Activated CD8-positive, alpha-beta T cell treated with anti-CD3 and anti-CD28 coated beads, Interleukin-2, amount 10 ng/mL, durations not matched to agents 7 days and 5 days (primary cell): ENCODE measurements at regions not wholly inside any gene's neighbourhood (a gene's known extent, or its start where the extent isn't known, plus 50 kb on each side); places are given as distances from the start of the nearest gene placed in this dataset.

Experiments used
- ATAC-seq: fragments of 150-1000 bp; cut with Tn5 transposase; one replicate; pipeline ENCODE4 v1.10.0; 2021; ENCODE audit warnings: moderate library complexity
- CTCF ChIA-PET: fragments of 350-600 bp; sonication (Branson Sonifier 250); formaldehyde crosslinking; loops from one replicate; lab custom pipeline; 2021; ENCODE audit warnings: antibody characterized with exemption; lab: Charles Lee
- POLR2A ChIA-PET: fragments of 350-600 bp; sonication (Branson Sonifier 250); formaldehyde crosslinking; loops from one replicate; lab custom pipeline; 2021; ENCODE audit warnings: antibody characterized with exemption; lab: Charles Lee
- DNase-seq: peaks from one replicate; pipeline ENCODE4 v3.0.0-alpha.2; 2020
- H3K27ac Mint-ChIP-seq: one replicate; pipeline ENCODE4 v1.8.0; 2021; ENCODE audit warnings: mild to moderate bottlenecking, mixed read lengths
- H3K27me3 Mint-ChIP-seq: one replicate; pipeline ENCODE4 v1.8.0; 2021; ENCODE audit warnings: low read depth, mixed read lengths
- H3K36me3 Mint-ChIP-seq: one replicate; pipeline ENCODE4 v1.8.0; 2021; ENCODE audit warnings: low read depth, mixed read lengths
- H3K4me1 Mint-ChIP-seq: one replicate; pipeline ENCODE4 v1.8.0; 2021; ENCODE audit warnings: low read depth, mixed read lengths
- H3K4me3 Mint-ChIP-seq: one replicate; pipeline ENCODE4 v1.8.0; 2021; ENCODE audit warnings: mild to moderate bottlenecking, mixed read lengths
- H3K9me3 Mint-ChIP-seq: one replicate; pipeline ENCODE4 v1.8.0; 2022; ENCODE audit warnings: mixed read lengths; ENCODE audit not compliant: insufficient read depth

GRCh38 chr5:108669462-108669861, 78.2 kb upstream of the FER start:
- Mint-ChIP-seq H3K9me3 (no peaks in the 10 kb centered on the region), H3K27ac (no peak overlapping the region), H3K36me3 (no peaks in the 10 kb centered on the region), H3K4me1 (no peaks in the 10 kb centered on the region), H3K4me3 (no peak overlapping the region), H3K27me3 (peaks cover 9% of the 10 kb centered on the region)
- ChIA-PET CTCF (no interaction called here), POLR2A (no interaction called here)
- no peak for ATAC-seq
- DNase-seq = no peak

DNA sequence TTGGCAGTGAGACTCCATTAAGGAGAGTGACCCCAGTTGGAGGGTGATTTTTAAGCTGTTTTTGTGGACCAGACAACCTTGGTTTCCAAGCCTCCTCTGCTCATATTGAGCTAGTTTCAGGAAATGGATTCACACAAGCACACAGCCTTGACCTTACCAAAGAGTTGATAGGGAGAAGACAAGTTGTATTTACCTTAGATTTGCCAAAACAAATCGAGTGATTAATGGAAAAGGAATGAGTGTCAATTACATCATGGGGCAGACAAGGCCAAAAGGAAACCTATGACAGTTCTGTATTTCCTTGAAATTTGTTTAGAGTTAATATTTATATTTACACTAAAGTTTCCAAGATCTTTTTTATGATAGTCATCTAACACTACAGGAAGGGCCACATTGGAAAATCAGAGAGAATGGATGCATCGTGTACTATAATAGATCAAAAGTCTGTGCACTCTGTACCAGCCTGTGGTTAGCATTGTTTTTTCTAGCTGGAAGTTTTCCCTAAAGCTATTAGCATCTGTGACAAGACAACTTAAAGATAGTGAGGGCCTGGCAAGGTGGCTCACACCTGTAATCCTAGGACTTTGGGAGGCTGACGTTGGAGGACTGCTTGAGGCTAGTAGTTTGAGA, 86.0 kb upstream of the FER start:
- CTCF ChIA-PET = no interaction called here

DNA sequence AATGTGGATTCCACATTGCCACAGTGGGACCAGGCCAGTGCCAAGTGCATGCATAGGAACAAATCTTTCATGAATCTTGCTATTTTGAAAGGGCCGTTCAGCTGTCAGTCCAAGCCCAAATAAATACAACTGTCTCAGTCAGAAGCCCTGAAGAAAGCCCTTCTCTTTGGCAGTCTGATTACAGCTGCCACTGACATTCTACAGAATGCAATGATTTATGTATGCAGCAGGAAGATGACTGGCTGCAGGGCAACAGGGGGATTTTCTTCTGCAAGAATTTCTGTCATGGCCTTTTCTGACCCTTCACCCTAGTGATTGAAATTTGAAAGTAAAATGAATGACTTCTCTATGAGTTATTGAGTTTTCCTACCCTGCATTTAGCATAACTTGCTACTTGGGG, 86.7 kb upstream of the FER start:
- no peak for ATAC-seq
- Mint-ChIP-seq H3K4me1 (no peaks in the 10 kb centered on the region), H3K36me3 (no peaks in the 10 kb centered on the region), H3K27ac (no peak overlapping the region), H3K27me3 (peaks cover 16% of the 10 kb centered on the region), H3K9me3 (no peaks in the 10 kb centered on the region), H3K4me3 (no peak overlapping the region)
- CTCF ChIA-PET = no interaction called here
- POLR2A ChIA-PET = no interaction called here
- DNase-seq = no peak

More for the DNA sequence above, 86.0 kb upstream of the FER start:
- Mint-ChIP-seq H3K27me3 (peaks cover 11% of the 10 kb centered on the region), H3K4me1 (no peaks in the 10 kb centered on the region), H3K36me3 (no peaks in the 10 kb centered on the region), H3K27ac (no peak overlapping the region), H3K4me3 (no peak overlapping the region), H3K9me3 (no peaks in the 10 kb centered on the region)
- POLR2A ChIA-PET = no interaction called here
- DNase-seq (no peak), ATAC-seq (no peak)

GRCh38 chr5:108660291-108660690, 87.4 kb upstream of the FER start:
- Mint-ChIP-seq H3K27ac (no peak overlapping the region), H3K9me3 (no peaks in the 10 kb centered on the region), H3K27me3 (peaks cover 18% of the 10 kb centered on the region), H3K4me1 (no peaks in the 10 kb centered on the region), H3K4me3 (no peak overlapping the region), H3K36me3 (no peaks in the 10 kb centered on the region)
- ChIA-PET POLR2A (no interaction called here), CTCF (no interaction called here)
- DNase-seq (no peak), ATAC-seq (no peak)

GRCh38 chr5:108659531-108659930, 88.2 kb upstream of the FER start:
- ATAC-seq (no peak), DNase-seq (no peak)
- POLR2A ChIA-PET = no interaction called here
- Mint-ChIP-seq H3K9me3 (no peaks in the 10 kb centered on the region), H3K27ac (no peak overlapping the region), H3K36me3 (no peaks in the 10 kb centered on the region), H3K27me3 (peaks cover 18% of the 10 kb centered on the region), H3K4me1 (no peaks in the 10 kb centered on the region), H3K4me3 (no peak overlapping the region)
- CTCF ChIA-PET = no interaction called here

DNA sequence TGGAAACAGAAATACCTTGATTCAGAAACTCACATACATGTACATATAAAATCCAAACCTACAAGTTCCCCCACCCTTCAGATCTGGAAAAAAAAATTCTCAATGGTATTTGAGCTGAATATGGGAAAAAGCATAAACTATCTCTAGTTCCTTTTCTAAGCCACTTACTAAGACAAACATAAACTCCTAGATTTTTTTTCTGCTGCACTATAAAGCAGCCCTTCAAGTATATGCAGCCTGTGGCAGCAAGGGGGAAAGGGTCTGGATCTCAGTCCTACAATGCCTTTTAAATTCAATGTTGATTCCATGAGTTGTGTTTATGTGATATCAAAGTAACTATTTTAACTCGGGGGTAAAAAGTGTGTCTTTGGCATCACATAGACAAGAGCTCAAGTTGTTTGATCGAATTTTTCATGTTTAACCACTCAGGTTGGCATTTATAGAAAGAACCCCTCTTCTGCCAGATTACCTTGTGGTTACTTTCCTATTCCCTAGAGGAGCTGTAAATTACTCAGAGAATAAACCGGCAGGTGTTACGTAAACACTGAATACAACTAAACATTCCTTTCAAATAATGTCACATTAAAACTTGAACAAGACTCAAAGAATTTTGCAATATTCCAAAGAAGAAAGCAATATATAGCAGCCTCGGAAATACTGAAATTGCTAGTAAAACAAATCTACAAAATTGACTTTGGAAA, 91.8 kb upstream of the FER start:
- H3K4me3 Mint-ChIP-seq = no peak overlapping the region
- no peak for ATAC-seq
- CTCF ChIA-PET = no interaction called here
- no peak overlapping the region for H3K27ac Mint-ChIP-seq
- no peaks in the 10 kb centered on the region for H3K9me3 Mint-ChIP-seq
- DNase-seq = no peak
- POLR2A ChIA-PET = no interaction called here
- peaks cover 21% of the 10 kb centered on the region for H3K27me3 Mint-ChIP-seq
- H3K36me3 Mint-ChIP-seq = no peaks in the 10 kb centered on the region
- no peaks in the 10 kb centered on the region for H3K4me1 Mint-ChIP-seq

DNA sequence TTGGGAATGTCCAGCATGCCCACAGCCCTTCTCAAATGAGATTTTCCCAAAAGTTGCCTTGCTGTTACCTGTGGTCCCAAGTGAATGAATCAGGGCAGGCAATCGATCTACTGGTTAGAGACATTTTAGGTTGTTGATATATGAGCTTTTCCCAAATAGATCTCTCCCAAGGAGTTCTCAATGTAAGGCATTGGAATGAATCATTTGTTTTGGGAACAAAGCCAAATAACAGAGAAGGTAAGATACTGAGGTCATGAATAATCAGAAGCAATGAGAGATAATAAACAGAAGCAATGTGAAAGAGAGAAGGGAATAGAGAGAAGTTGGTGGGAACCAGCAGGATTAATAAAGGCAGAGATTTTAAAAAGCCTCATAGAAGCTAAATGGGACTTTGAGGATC, 93.6 kb upstream of the FER start:
- Mint-ChIP-seq H3K36me3 (no peaks in the 10 kb centered on the region), H3K9me3 (no peaks in the 10 kb centered on the region), H3K4me3 (no peak overlapping the region), H3K4me1 (no peaks in the 10 kb centered on the region), H3K27me3 (peaks cover 21% of the 10 kb centered on the region), H3K27ac (no peak overlapping the region)
- ChIA-PET POLR2A (no interaction called here), CTCF (no interaction called here)
- DNase-seq (no peak), ATAC-seq (no peak)

GRCh38 chr5:108653201-108653600, 94.5 kb upstream of the FER start:
- ChIA-PET CTCF (no interaction called here), POLR2A (no interaction called here)
- no peak for DNase-seq
- H3K9me3 Mint-ChIP-seq = no peaks in the 10 kb centered on the region
- no peaks in the 10 kb centered on the region for H3K36me3 Mint-ChIP-seq
- H3K27me3 Mint-ChIP-seq = peaks cover 19% of the 10 kb centered on the region
- H3K27ac Mint-ChIP-seq = no peak overlapping the region
- H3K4me1 Mint-ChIP-seq = no peaks in the 10 kb centered on the region
- no peak for ATAC-seq
- H3K4me3 Mint-ChIP-seq = no peak overlapping the region

DNA sequence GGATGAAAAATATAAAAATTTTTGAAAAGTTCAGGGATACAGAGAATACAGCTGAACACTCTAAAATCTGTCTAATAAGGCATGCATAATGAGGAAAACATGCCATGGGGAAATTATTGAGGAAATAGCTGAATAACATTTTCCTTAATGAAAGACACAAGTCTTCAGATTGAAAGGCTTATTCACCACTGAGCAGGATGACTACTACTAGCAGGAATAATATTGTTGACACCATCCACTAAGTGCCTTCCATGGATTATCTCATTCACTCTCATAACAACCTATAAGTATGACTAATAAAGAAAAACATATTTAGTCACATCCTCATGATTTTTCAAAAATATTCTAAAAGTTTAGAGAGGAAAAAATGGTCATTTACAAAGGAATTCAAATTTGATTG, 96.7 kb upstream of the FER start:
- no peak overlapping the region for H3K4me3 Mint-ChIP-seq
- no peaks in the 10 kb centered on the region for H3K9me3 Mint-ChIP-seq
- H3K36me3 Mint-ChIP-seq = no peaks in the 10 kb centered on the region
- POLR2A ChIA-PET = no interaction called here
- ATAC-seq = no peak
- H3K27me3 Mint-ChIP-seq = peaks cover 9% of the 10 kb centered on the region
- H3K4me1 Mint-ChIP-seq = no peaks in the 10 kb centered on the region
- no peak for DNase-seq
- H3K27ac Mint-ChIP-seq = no peak overlapping the region
- CTCF ChIA-PET = interaction anchor here (1.2 kb wide), 1 partner anchor 9 kb away, joined by 3 read pairs; no protein-coding TSS in a partner anchor

- Mint-ChIP-seq H3K36me3 (no peaks in the 10 kb centered on the region), H3K27ac (no peak overlapping the region), H3K4me1 (no peaks in the 10 kb centered on the region), H3K4me3 (no peak overlapping the region), H3K27me3 (peaks cover 6% of the 10 kb centered on the region), H3K9me3 (no peaks in the 10 kb centered on the region)
- ATAC-seq = no peak
- ChIA-PET CTCF (interaction anchor here (0.6 kb wide), 1 partner anchor 884 kb away, joined by 3 read pairs; no protein-coding TSS in a partner anchor), POLR2A (no interaction called here)
- no peak for DNase-seq
These were observed 98.1 kb upstream of the FER start for GRCh38 chr5:108649646-108650045.

- Mint-ChIP-seq H3K9me3 (no peaks in the 10 kb centered on the region), H3K27ac (no peak overlapping the region), H3K36me3 (no peaks in the 10 kb centered on the region), H3K4me3 (no peak overlapping the region), H3K4me1 (no peaks in the 10 kb centered on the region), H3K27me3 (peaks cover 6% of the 10 kb centered on the region)
- ATAC-seq (no peak), DNase-seq (no peak)
- POLR2A ChIA-PET = no interaction called here
- CTCF ChIA-PET = interaction anchor here (0.6 kb wide), 1 partner anchor 883 kb away, joined by 3 read pairs; no protein-coding TSS in a partner anchor
These were observed 98.6 kb upstream of the FER start for GRCh38 chr5:108649106-108649505.

- Mint-ChIP-seq H3K4me3 (no peak overlapping the region), H3K27me3 (peaks cover 6% of the 10 kb centered on the region), H3K27ac (no peak overlapping the region), H3K36me3 (no peaks in the 10 kb centered on the region), H3K4me1 (peaks cover 3% of the 10 kb centered on the region), H3K9me3 (no peaks in the 10 kb centered on the region)
- CTCF ChIA-PET = interaction anchor here (0.7 to 1.8 kb wide), 9 partner anchors 8 to 835 kb away, joined by 3 to 5 read pairs (median 4); no protein-coding TSS in a partner anchor
- peak; percentile 62 for DNase-seq
- peak; percentile 87 for ATAC-seq
- POLR2A ChIA-PET = no interaction called here
These were observed 105.4 kb upstream of the FER start for GRCh38 chr5:108642170-108642906.
